K562 (cell line): ENCODE measurements at regions not wholly inside any gene's neighbourhood (a gene's known extent, or its start where the extent isn't known, plus 50 kb on each side); places are given as distances from the start of the nearest gene placed in this dataset.

Experiments used
- ATAC-seq: fragments of 200-7000 bp; cut with Tn5 transposase; 3 replicates; pipeline ENCODE4 v1.9.1; 2020; ENCODE audit warnings: moderate library complexity
- BruUV-seq: library from RNA; stranded (reverse); fragments of 400-500 nt; replicated peaks from 2 replicates; lab custom pipeline; 2021; lab: Mats Ljungman, UMichigan
- CTCF ChIA-PET: fragments of 300-600 bp; formaldehyde crosslinking; extraction: SDS; loops from one replicate; lab custom pipeline; 2021; ENCODE audit warnings: low intra/inter-chr PET ratio; lab: Yijun Ruan, JAX
- POLR2A ChIA-PET: fragments of 300-600, 350-650 bp; sonication (Branson Sonifier 250); formaldehyde crosslinking; extraction: SDS; loops from one replicate; lab custom pipeline; 2021; ENCODE audit warnings: antibody characterized with exemption, inconsistent platforms; lab: Yijun Ruan, JAX
- DNase-seq, 4 experiments: peaks; one replicate each; pipeline versions ENCODE4 v3.0.0 to v3.0.0-alpha.2; 2011 to 2018; ENCODE audit warnings: low spot score in 3 of 4, mixed read lengths in 3 of 4; ENCODE audit errors: extremely low read depth in 1 of 4
- FAIRE-seq: peaks from 2 replicates; lab custom pipeline; 2011; peaks lifted over from hg19 to GRCh38; lab: Jason Lieb, UNC
- H2AFZ ChIP-seq: 2 replicates; pipeline ENCODE4 v1.6.0; 2011; ENCODE audit warnings: low read depth, low read length, control low read depth, inconsistent platforms
- H3K27ac ChIP-seq: fragments of 200-600 bp; 3 replicates; pipeline ENCODE4 v1.8.0; 2011; ENCODE audit warnings: low read depth, mild to moderate bottlenecking, control low read depth, inconsistent platforms, low read length, moderate library complexity, mixed read lengths; ENCODE audit errors: extremely low read depth
- H3K27me3 ChIP-seq, 2 experiments: fragments of 300-600 bp in 1 of 2; 2 replicates in 1 of 2; 3 replicates in 1 of 2; pipeline versions ENCODE4 v1.6.0 to v1.8.0; 2011; ENCODE audit warnings: inconsistent platforms in 2 of 2, low read length in 2 of 2, mild to moderate bottlenecking in 1 of 2, mixed read lengths in 1 of 2, moderate library complexity in 1 of 2; ENCODE audit not compliant: control insufficient read depth in 2 of 2, insufficient read depth in 2 of 2
- H3K36me3 ChIP-seq: fragments of 300-600 bp; 3 replicates; pipeline ENCODE4 v1.8.0; 2011; ENCODE audit warnings: mild to moderate bottlenecking, low read length, inconsistent platforms; ENCODE audit not compliant: control insufficient read depth, insufficient read depth
- H3K4me1 ChIP-seq, 2 experiments: fragments of 200-600 bp in 1 of 2; replicated peaks in 1 of 2; 2 replicates in 1 of 2; 3 replicates in 1 of 2; pipeline versions ENCODE4 v1.5.1 to v1.8.0; 2011; ENCODE audit warnings: inconsistent platforms in 2 of 2, low read length in 2 of 2, mild to moderate bottlenecking in 1 of 2, mixed read lengths in 1 of 2, moderate library complexity in 1 of 2; ENCODE audit not compliant: control insufficient read depth in 2 of 2, insufficient read depth in 2 of 2
- H3K4me2 ChIP-seq: 2 replicates; pipeline ENCODE4 v1.6.1; 2011; ENCODE audit warnings: low read length, control low read depth, inconsistent platforms, mixed read lengths; ENCODE audit not compliant: insufficient read depth
- H3K4me3 ChIP-seq: fragments of 200-600 bp; sonication (generic), shearing (Covaris generic); 2 replicates; pipeline ENCODE4 v1.5.1; 2016; ENCODE audit warnings: control low read depth, inconsistent platforms
- H3K79me2 ChIP-seq: fragments of 200-600 bp; 3 replicates; pipeline ENCODE4 v1.8.0; 2011; ENCODE audit warnings: low read length, inconsistent platforms; ENCODE audit not compliant: control insufficient read depth, insufficient read depth
- H3K9ac ChIP-seq, 2 experiments: 2 replicates each; pipeline versions ENCODE4 v1.6.0 to v1.6.1; 2011; ENCODE audit warnings: low read depth in 2 of 2, low read length in 2 of 2, control low read depth in 1 of 2, inconsistent platforms in 1 of 2, mild to moderate bottlenecking in 1 of 2, mixed read lengths in 1 of 2; ENCODE audit not compliant: insufficient read depth in 1 of 2
- H3K9me1 ChIP-seq: one replicate; pipeline ENCODE4 v1.6.0; 2011; ENCODE audit warnings: inconsistent platforms, mild to moderate bottlenecking, low read length, moderate library complexity; ENCODE audit not compliant: control insufficient read depth, insufficient read depth
- H3K9me3 ChIP-seq: replicated peaks from 2 replicates; pipeline ENCODE4 v1.5.1; 2011; ENCODE audit warnings: low read depth, low read length, inconsistent platforms; ENCODE audit not compliant: control insufficient read depth, insufficient read depth
- H4K20me1 ChIP-seq: replicated peaks from 2 replicates; pipeline ENCODE4 v1.6.1; 2011; ENCODE audit warnings: low read length, inconsistent platforms, mixed read lengths; ENCODE audit not compliant: control insufficient read depth, insufficient read depth
- GABPB2 ChIP-seq: fragments of 250-450 bp; sonication (Bioruptor Pico); conservative IDR thresholded peaks from 2 replicates; pipeline ENCODE4 v1.5.1; 2021; ENCODE audit warnings: mild to moderate bottlenecking
- RFX5 ChIP-seq: IDR thresholded peaks from 2 replicates; pipeline ENCODE4 v1.6.1; 2011; ENCODE audit warnings: low read depth, mild to moderate bottlenecking, improper control_type of control experiment, low read length
- STAT5A ChIP-seq: IDR thresholded peaks from 2 replicates; pipeline ENCODE4 v1.6.1; 2012; ENCODE audit warnings: low read length, inconsistent platforms, borderline replicate concordance
- ZBTB17 ChIP-seq: fragments of 450-650 bp; formaldehyde crosslinking; IDR thresholded peaks from 2 replicates; pipeline ENCODE4 v1.4.0; 2020; ENCODE audit warnings: mild to moderate bottlenecking
- WGBS: fragments of 100-300 bp; shearing (Covaris generic); methylation state at CpG from one replicate; pipeline ENCODE4 v1.1.6; 2016; ENCODE audit warnings: low coverage, mixed read lengths; ENCODE audit not compliant: insufficient coverage; ENCODE audit errors: missing lambda C conversion rate; 5-methylcytosine and 5-hydroxymethylcytosine counted together
- in situ Hi-C: fragments of 300-500 bp; cut with MboI; formaldehyde crosslinking; loops from 4 replicates; pipeline ENCODE4 v1.15.0; 2018; ENCODE audit warnings: inconsistent platforms, mixed read lengths
- intact Hi-C: fragments of 100-400 bp; cut with micrococcal nuclease; formaldehyde crosslinking; loops from 2 replicates; pipeline ENCODE4 v1.14.2; 2022

DNA sequence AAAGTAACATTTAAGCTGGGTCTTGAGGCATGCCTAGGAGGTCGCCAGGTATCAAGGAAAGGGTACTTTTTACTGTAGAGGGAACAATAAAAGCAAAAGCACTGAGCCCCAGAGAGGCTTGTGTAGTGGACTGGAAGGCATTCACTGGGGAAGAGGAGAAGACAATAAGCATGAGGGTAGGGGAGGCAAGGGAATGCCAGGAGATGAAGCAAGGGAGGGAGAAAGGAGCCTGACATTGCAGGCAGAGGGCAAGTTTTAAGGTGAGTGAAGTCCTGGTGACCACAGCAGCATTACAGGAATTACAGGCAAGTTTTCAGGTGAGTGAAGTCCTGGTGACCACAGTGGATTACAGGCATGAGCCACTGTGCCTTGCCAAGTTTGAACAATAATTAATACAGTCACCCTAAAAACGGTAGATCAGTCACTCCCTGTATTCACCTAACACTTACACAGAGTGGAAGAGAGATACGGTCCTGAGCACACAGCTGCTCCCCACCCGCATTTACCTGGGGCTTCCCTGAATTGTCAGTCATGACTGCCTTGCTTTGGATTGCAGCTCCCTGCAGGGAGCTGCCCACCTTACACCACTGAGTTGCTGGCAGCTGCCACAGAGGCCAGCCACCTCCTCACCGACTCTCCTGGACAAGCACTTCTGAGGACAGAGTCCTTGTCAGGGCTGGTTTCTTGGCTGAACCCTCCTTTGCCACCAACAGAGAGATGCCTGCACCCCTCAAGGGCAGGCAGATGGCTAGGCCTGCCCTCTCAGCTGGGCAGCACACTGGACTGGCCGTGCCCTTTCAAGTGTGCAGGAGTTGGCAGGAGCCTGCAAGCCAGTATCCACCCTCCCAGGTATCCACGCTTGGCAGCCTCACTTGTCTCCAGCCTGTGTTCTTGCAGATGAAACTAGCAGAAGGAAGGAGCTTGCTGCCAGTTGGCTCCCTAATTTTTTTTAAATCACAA is 59.0 kb upstream of the KCNK12 start:
- Histone ChIP-seq H3K4me2 (no peak overlapping the region), H3K4me3 (no peak overlapping the region), H3K27ac (no peak overlapping the region), H3K9me1 (no peaks in the 10 kb centered on the region), H3K27me3 (peaks cover 12 to 60% of the 10 kb centered on the region in 2 experiments), H3K79me2 (no peaks in the 10 kb centered on the region), H3K4me1 (no peaks in the 10 kb centered on the region)
- intact Hi-C loops = no loop called here
- no peak for ATAC-seq
- no TSS peak for BruUV-seq
- TF ChIP-seq GABPB2 (CRISPR knock-in tag) = no peak
- TF ChIP-seq, all 486 proteins: peak for 0
- in situ Hi-C loops = no loop called here
- WGBS = 1% methylated on average over 7 of the region's 7 CpGs
- H3K9ac ChIP-seq = no peak overlapping the region; a peak in 1 of 4 replicates
- no peak overlapping the region for H2AFZ ChIP-seq
- FAIRE-seq (no peak), DNase-seq (no peak)
- no peaks in the 10 kb centered on the region for H3K36me3 ChIP-seq
- POLR2A ChIA-PET = no interaction called here
- CTCF ChIA-PET = no interaction called here
- peaks cover 5% of the 10 kb centered on the region; the same call in 1 of the 2 replicates for H4K20me1 ChIP-seq
- H3K9me3 ChIP-seq = no peaks in the 10 kb centered on the region

DNA sequence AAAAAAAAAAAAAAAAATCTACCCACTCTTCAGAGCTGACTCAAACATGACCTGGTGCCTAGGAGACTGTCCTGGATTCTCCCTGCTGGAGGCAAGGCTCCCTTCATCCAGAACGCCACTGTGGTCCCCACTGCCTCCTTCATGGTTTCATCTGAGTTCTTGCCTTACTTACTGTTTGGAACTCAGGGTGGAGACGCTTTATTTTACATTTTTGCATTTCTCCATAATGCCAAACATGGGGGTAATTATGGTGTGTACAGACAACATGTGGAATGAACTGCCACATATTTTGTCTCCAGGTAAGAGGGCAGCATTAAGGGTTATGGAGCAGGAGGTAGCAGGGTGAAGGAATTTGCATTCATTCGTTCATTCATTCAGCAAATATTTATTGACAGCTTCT is 58.1 kb upstream of the KCNK12 start:
- Histone ChIP-seq H3K9me3 (no peaks in the 10 kb centered on the region), H3K27me3 (peaks cover 7 to 51% of the 10 kb centered on the region in 2 experiments), H3K27ac (no peak overlapping the region), H3K36me3 (no peaks in the 10 kb centered on the region), H3K9ac (no peak overlapping the region), H3K79me2 (no peaks in the 10 kb centered on the region), H4K20me1 (peaks cover 5% of the 10 kb centered on the region; the same call in 1 of the 2 replicates), H3K9me1 (no peaks in the 10 kb centered on the region), H2AFZ (no peak overlapping the region), H3K4me2 (no peak overlapping the region), H3K4me1 (no peaks in the 10 kb centered on the region), H3K4me3 (no peak overlapping the region)
- no TSS peak for BruUV-seq
- ATAC-seq (no peak), FAIRE-seq (no peak), DNase-seq (no peak)
- WGBS = 1% methylated on average over 3 of the region's 3 CpGs
- POLR2A ChIA-PET = no interaction called here
- CTCF ChIA-PET = no interaction called here
- in situ Hi-C loops = no loop called here
- intact Hi-C loops = no loop called here
- TF ChIP-seq STAT5A (no peak), RFX5 (no peak), ZBTB17 (CRISPR knock-in tag) (no peak)
